Gastroesophageal sphincter (tissue), 4 donors: ENCODE measurements at regions not wholly inside any gene's neighbourhood (a gene's known extent, or its start where the extent isn't known, plus 50 kb on each side); places are given as distances from the start of the nearest gene placed in this dataset.

ENCODE experiments used
- ATAC-seq: fragments of 150-250 bp; one replicate; pipeline ENCODE4 v1.9.1; 2016; ENCODE audit warnings: mild to moderate bottlenecking, moderate library complexity
- H3K27ac ChIP-seq, 4 donors: fragments of 200-600 bp; sonication (generic) in 3 of 4; 1 replicate in 3 of 4; 2 replicates in 1 of 4; pipeline ENCODE4 v1.5.1; 2016 to 2019
- H3K27me3 ChIP-seq: fragments of 200-600 bp; sonication (generic); one replicate; pipeline ENCODE4 v1.5.1; 2019
- H3K36me3 ChIP-seq, 2 donors: fragments of 200-600 bp; sonication (generic); one replicate each; pipeline ENCODE4 v1.5.1; 2019; ENCODE audit warnings: control low read depth in 1 of 2
- H3K4me1 ChIP-seq, 3 donors: fragments of 200-600 bp; sonication (generic); 1 replicate in 2 of 3; 2 replicates in 1 of 3; pipeline ENCODE4 v1.5.1; 2016 to 2019; ENCODE audit warnings: control low read depth in 2 of 3
- H3K4me3 ChIP-seq, 2 donors: fragments of 200-600 bp; sonication (generic); one replicate each; pipeline ENCODE4 v1.5.1; 2019; ENCODE audit warnings: mild to moderate bottlenecking in 1 of 2, moderate library complexity in 1 of 2
- H3K9me3 ChIP-seq, 3 donors: fragments of 200-600 bp; sonication (generic); one replicate each; pipeline ENCODE4 v1.5.1; 2017 to 2019; ENCODE audit warnings: control low read depth in 2 of 3
- CTCF ChIP-seq, 4 experiments: fragments of 200-600 bp in 2 of 4; fragments of 450-650 bp in 2 of 4; sonication (generic) in 1 of 4; IDR thresholded peaks; one replicate each; pipeline ENCODE4 v1.5.1; 2017 to 2019; ENCODE audit warnings: antibody characterized with exemption in 4 of 4, mild to moderate bottlenecking in 2 of 4, moderate library complexity in 2 of 4
- EP300 ChIP-seq: sonication (generic); formaldehyde crosslinking; IDR thresholded peaks from one replicate; pipeline ENCODE4 v1.6.1; 2017; ENCODE audit warnings: antibody characterized with exemption, mild to moderate bottlenecking
- POLR2A ChIP-seq, 2 donors: fragments of 450-650 bp; IDR thresholded peaks; one replicate each; pipeline ENCODE4 v1.6.1; 2017; ENCODE audit warnings: antibody characterized with exemption in 2 of 2, mild to moderate bottlenecking in 2 of 2, moderate library complexity in 1 of 2
- POLR2AphosphoS5 ChIP-seq: sonication (generic); formaldehyde crosslinking; IDR thresholded peaks from one replicate; pipeline ENCODE4 v1.6.1; 2017; ENCODE audit warnings: antibody characterized with exemption
- WGBS, 2 donors: methylation state at CpG; one replicate each; pipeline ENCODE4 v1.1.5; 2018; ENCODE audit warnings: low coverage in 1 of 2; 5-methylcytosine and 5-hydroxymethylcytosine counted together

- no peak for ATAC-seq
- H3K36me3 ChIP-seq, result no peaks in the 10 kb centered on the region
- H3K27ac ChIP-seq, result no peak overlapping the region
- H3K4me3 ChIP-seq, result no peak overlapping the region
- H3K9me3 ChIP-seq, result no peaks in the 10 kb centered on the region
- WGBS, 2 donors, result 33% methylated on average over 1 of the region's 1 CpG; no CpG with 5 or more reads in 1 of the 2 donors
- no peaks in the 10 kb centered on the region for H3K4me1 ChIP-seq
- no peaks in the 10 kb centered on the region for H3K27me3 ChIP-seq
- TF ChIP-seq EP300 (no peak), POLR2A (IDR thresholded peaks at IDR 0.05) (no peak), CTCF (IDR thresholded peaks at IDR 0.05) (no peak), POLR2AphosphoS5 (no peak)
Measured at GRCh38 chr15:92705764-92706163, 50.2 kb upstream of the FAM174B start.

GRCh38 chr15:92706201-92706600 is 50.6 kb upstream of the FAM174B start:
- no peaks in the 10 kb centered on the region for H3K27me3 ChIP-seq
- no peak for ATAC-seq
- H3K4me3 ChIP-seq, result no peak overlapping the region
- WGBS, 2 donors, result 67 to 87% methylated on average over 2 to 7 of the region's 7 CpGs
- H3K4me1 ChIP-seq, result no peaks in the 10 kb centered on the region
- TF ChIP-seq POLR2AphosphoS5, result no peak
- no peak for TF ChIP-seq POLR2A (IDR thresholded peaks at IDR 0.05)
- no peak for TF ChIP-seq EP300
- no peak for TF ChIP-seq CTCF (IDR thresholded peaks at IDR 0.05)
- no peaks in the 10 kb centered on the region for H3K36me3 ChIP-seq
- no peak overlapping the region for H3K27ac ChIP-seq
- H3K9me3 ChIP-seq, result no peaks in the 10 kb centered on the region

GRCh38 chr15:92707880-92708551 is 52.4 kb upstream of the FAM174B start:
- no peak overlapping the region for H3K27ac ChIP-seq
- TF ChIP-seq POLR2A (IDR thresholded peaks at IDR 0.05) (no peak), EP300 (no peak), CTCF (IDR thresholded peaks at IDR 0.05) (no peak)
- no peak overlapping the region for H3K4me3 ChIP-seq
- H3K36me3 ChIP-seq, result no peaks in the 10 kb centered on the region
- no peaks in the 10 kb centered on the region for H3K9me3 ChIP-seq
- no peaks in the 10 kb centered on the region for H3K4me1 ChIP-seq
- 86 to 100% methylated on average over 2 to 10 of the region's 12 CpGs for whole genome bisulfite sequencing, 2 donors
- no peak for ATAC-seq
- no peaks in the 10 kb centered on the region for H3K27me3 ChIP-seq

- Histone ChIP-seq H3K27me3 (no peaks in the 10 kb centered on the region), H3K4me1 (peaks cover 0 to 1% (median 0%) of the 10 kb centered on the region in 3 donors), H3K4me3 (no peak overlapping the region), H3K27ac (no peak overlapping the region), H3K9me3 (no peaks in the 10 kb centered on the region), H3K36me3 (no peaks in the 10 kb centered on the region)
- 83 to 100% methylated on average over 2 to 4 of the region's 4 CpGs for WGBS, 2 donors
- no peak for ATAC-seq
- TF ChIP-seq EP300 (no peak), POLR2AphosphoS5 (no peak), CTCF (IDR thresholded peaks at IDR 0.05) (no peak), POLR2A (IDR thresholded peaks at IDR 0.05) (no peak)
Measured at GRCh38 chr15:92708635-92709034, 53.1 kb upstream of the FAM174B start.

- H3K9me3 ChIP-seq, result no peaks in the 10 kb centered on the region
- no peak overlapping the region for H3K27ac ChIP-seq
- H3K4me3 ChIP-seq, result no peak overlapping the region
- H3K4me1 ChIP-seq, result peaks cover 0 to 6% (median 0%) of the 10 kb centered on the region in 3 donors
- ATAC-seq, result no peak
- no peaks in the 10 kb centered on the region for H3K36me3 ChIP-seq
- WGBS, 2 donors, result 59 to 70% methylated on average over 6 to 8 of the region's 10 CpGs
- TF ChIP-seq CTCF (IDR thresholded peaks at IDR 0.05) (no peak), EP300 (no peak), POLR2A (IDR thresholded peaks at IDR 0.05) (no peak), POLR2AphosphoS5 (no peak)
- H3K27me3 ChIP-seq, result no peaks in the 10 kb centered on the region
Measured at GRCh38 chr15:92709110-92709790, 53.7 kb upstream of the FAM174B start.
